GDM1 (cell line): ENCODE measurements at regions not wholly inside any gene's neighbourhood (a gene's known extent, or its start where the extent isn't known, plus 50 kb on each side); places are given as distances from the start of the nearest gene placed in this dataset.
"Not testable (repeated sequence)": the region's sequence is repeated elsewhere in the genome, so short reads cannot be mapped to it uniquely, and the experiment has no call there.

Source experiments
- DNase-seq: peaks from one replicate; lab custom pipeline; 2025; lab: John Stamatoyannopoulos, UW

GRCh38 chr1:190000365-190000872 lies 477.2 kb downstream of the BRINP3 start:
- no peak for DNase-seq

- no peak for DNase-seq
These were observed 476.5 kb downstream of the BRINP3 start for GRCh38 chr1:190001187-190001586.

- DNase-seq: no peak
These were observed 474.3 kb downstream of the BRINP3 start for GRCh38 chr1:190003376-190003775.

GRCh38 chr1:190011585-190011984 lies 466.1 kb downstream of the BRINP3 start:
- no peak for DNase-seq

- DNase-seq: not testable (repeated sequence)
These were observed 458.5 kb downstream of the BRINP3 start for GRCh38 chr1:190019151-190019550.

- DNase-seq: no peak
These were observed 457.9 kb downstream of the BRINP3 start for GRCh38 chr1:190019717-190020116.

- DNase-seq: no peak
These were observed 455.0 kb downstream of the BRINP3 start for GRCh38 chr1:190022709-190023108.

GRCh38 chr1:190029441-190029840 lies 448.2 kb downstream of the BRINP3 start:
- DNase-seq: no peak

GRCh38 chr1:190043655-190044054 lies 434.0 kb downstream of the BRINP3 start:
- DNase-seq: no peak

- no peak for DNase-seq
These were observed 431.4 kb downstream of the BRINP3 start for GRCh38 chr1:190046231-190046630.
